DND-41 (cell line): ENCODE measurements at regions not wholly inside any gene's neighbourhood (a gene's known extent, or its start where the extent isn't known, plus 50 kb on each side); places are given as distances from the start of the nearest gene placed in this dataset.

Source experiments
- CTCF ChIP-seq: IDR thresholded peaks from 2 replicates; pipeline ENCODE4 v1.5.1; 2012; ENCODE audit warnings: borderline replicate concordance, low read length, moderate library complexity, mild to moderate bottlenecking; ENCODE audit not compliant: poor library complexity, severe bottlenecking; ENCODE audit errors: extremely low read depth
- EZH2 ChIP-seq: IDR thresholded peaks from 3 replicates; pipeline ENCODE4 v1.6.1; 2012; ENCODE audit warnings: borderline replicate concordance, low read depth, mild to moderate bottlenecking, moderate library complexity, low read length, inconsistent platforms; ENCODE audit not compliant: severe bottlenecking

- no peak for TF ChIP-seq CTCF
- no peak for TF ChIP-seq EZH2
These were observed 277.5 kb upstream of the LYPLAL1 start for GRCh38 chr1:218896202-218896601.
